ENCODE measurements at regions not wholly inside any gene's neighbourhood (a gene's known extent, or its start where the extent isn't known, plus 50 kb on each side); places are given as distances from the start of the nearest gene placed in this dataset.
A peak's percentile ranks its signal among the peaks of the same experiment; 100 is the strongest.

- no peak for DNase-seq (ENCODE audit: low read depth)
- H3K4me3 ChIP-seq (replicated peaks; ENCODE audit: low read depth, low read length) = no peak overlapping the region
- TF ChIP-seq CTCF (IDR thresholded peaks at IDR 0.05; ENCODE audit: low read length, missing control alignments) = no peak
These were observed 246.6 kb upstream of the JAG1 start for GRCh38 chr20:10920396-10920795.

GRCh38 chr20:10921491-10922010 lies 247.8 kb upstream of the JAG1 start:
- no peak for TF ChIP-seq CTCF (IDR thresholded peaks at IDR 0.05; ENCODE audit: low read length, missing control alignments)
- DNase-seq (ENCODE audit: low read depth) = no peak

GRCh38 chr20:10922506-10922905 lies 248.7 kb upstream of the JAG1 start:
- no peak for TF ChIP-seq CTCF (IDR thresholded peaks at IDR 0.05; ENCODE audit: low read length, missing control alignments)
- DNase-seq (ENCODE audit: low read depth) = no peak

More at GRCh38 chr20:10921491-10922010, 247.8 kb upstream of the JAG1 start:
- no peak overlapping the region for H3K4me3 ChIP-seq (replicated peaks; ENCODE audit: low read depth, low read length)

GRCh38 chr20:10922941-10923340 lies 249.1 kb upstream of the JAG1 start:
- peak; percentile 84 for DNase-seq (ENCODE audit: low read depth)
- no peak overlapping the region for H3K4me3 ChIP-seq (replicated peaks; ENCODE audit: low read depth, low read length)
- TF ChIP-seq CTCF (IDR thresholded peaks at IDR 0.05; ENCODE audit: low read length, missing control alignments) = no peak

More at GRCh38 chr20:10922506-10922905, 248.7 kb upstream of the JAG1 start:
- no peak overlapping the region for H3K4me3 ChIP-seq (replicated peaks; ENCODE audit: low read depth, low read length)

GRCh38 chr20:10924644-10925201 lies 250.9 kb upstream of the JAG1 start:
- TF ChIP-seq CTCF (IDR thresholded peaks at IDR 0.05; ENCODE audit: low read length, missing control alignments) = no peak
- peak; percentile 74 for DNase-seq (ENCODE audit: low read depth)
- no peak overlapping the region for H3K4me3 ChIP-seq (replicated peaks; ENCODE audit: low read depth, low read length)

GRCh38 chr20:10925767-10926166 lies 252.0 kb upstream of the JAG1 start:
- DNase-seq (ENCODE audit: low read depth) = peak; percentile 60
- no peak overlapping the region for H3K4me3 ChIP-seq (replicated peaks; ENCODE audit: low read depth, low read length)
- TF ChIP-seq CTCF (IDR thresholded peaks at IDR 0.05; ENCODE audit: low read length, missing control alignments) = no peak

GRCh38 chr20:10927011-10927583 lies 253.3 kb upstream of the JAG1 start:
- DNase-seq (ENCODE audit: low read depth) = no peak
- no peak for TF ChIP-seq CTCF (IDR thresholded peaks at IDR 0.05; ENCODE audit: low read length, missing control alignments)
- no peak overlapping the region for H3K4me3 ChIP-seq (replicated peaks; ENCODE audit: low read depth, low read length)

Data from fibroblast of pulmonary artery (primary cell).